Activated CD4-positive, alpha-beta T cell treated with anti-CD3 and anti-CD28 coated beads for 4 hours (primary cell): ENCODE measurements at regions not wholly inside any gene's neighbourhood (a gene's known extent, or its start where the extent isn't known, plus 50 kb on each side); places are given as distances from the start of the nearest gene placed in this dataset.

Experiments used
- DNase-seq, 2 donors: peaks; one replicate each; pipeline ENCODE4 v3.0.0-alpha.2; 2020

DNA sequence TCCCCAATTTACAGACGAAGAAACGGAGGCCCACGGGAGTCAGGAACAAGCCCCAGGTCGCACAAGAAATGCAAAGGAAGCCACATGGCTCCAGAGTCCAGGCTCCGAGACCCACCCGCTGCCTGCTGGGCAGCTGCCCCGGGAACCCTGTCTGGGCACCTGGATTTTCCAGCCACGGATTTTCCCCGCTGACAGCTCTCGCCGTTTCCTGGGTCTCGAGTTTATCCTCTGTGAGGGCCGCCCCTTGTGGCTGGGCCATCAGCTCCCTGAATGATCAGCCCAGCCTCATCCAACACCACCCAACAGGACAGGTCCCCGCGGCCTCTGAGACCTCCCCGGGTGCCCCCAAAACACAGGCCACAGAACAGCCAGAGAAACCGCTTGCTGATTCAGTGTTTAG lies 189.7 kb downstream of the BRD1 start:
- DNase-seq, result no peak

DNA sequence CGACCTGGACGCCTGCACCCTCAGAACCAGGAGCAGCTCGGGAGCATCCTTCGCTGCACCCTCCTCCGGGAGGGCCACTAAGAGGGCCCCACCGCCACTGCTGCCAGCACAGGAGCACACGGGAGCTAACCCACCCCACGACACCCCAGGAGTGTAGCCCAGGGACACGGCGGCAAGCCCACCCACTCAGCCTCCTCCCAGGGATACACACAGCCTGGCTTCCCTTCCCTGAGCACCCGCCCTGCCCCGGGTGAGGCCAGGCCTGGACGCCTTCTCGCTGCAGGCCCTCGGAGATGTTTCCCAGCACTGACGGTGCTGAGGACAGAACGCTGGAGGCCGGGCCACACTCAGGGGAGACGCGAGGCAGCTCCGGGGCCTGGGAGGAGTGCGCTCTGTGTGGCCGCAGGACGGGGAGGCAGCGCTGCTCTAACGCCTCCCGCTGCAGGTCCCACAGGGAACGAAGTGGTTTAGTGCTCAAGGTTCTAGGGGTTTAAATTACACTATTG lies 190.4 kb downstream of the BRD1 start:
- no peak for DNase-seq

- no peak for DNase-seq
These were observed 191.0 kb downstream of the BRD1 start for GRCh38 chr22:49636649-49637048.

DNA sequence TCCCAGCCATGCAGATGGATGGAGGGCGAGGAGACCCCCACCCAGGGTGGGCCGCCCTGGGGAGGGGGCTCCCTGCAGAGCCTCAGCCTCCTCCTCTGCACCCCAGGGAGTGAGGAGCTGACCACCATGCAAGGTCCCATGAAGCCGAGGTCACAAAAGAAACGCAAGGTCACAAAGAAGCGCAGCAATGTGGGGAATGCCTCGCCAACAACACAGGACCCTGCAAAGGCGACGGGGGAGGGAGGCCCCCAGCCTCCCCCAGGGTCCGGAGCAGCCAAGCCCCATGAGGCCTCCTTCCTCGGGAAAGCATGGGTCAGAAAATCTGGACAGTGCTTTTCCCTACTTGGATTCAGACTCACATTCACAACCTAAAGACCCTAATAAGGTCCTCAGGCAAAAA lies 191.5 kb downstream of the BRD1 start:
- DNase-seq, result no peak

DNA sequence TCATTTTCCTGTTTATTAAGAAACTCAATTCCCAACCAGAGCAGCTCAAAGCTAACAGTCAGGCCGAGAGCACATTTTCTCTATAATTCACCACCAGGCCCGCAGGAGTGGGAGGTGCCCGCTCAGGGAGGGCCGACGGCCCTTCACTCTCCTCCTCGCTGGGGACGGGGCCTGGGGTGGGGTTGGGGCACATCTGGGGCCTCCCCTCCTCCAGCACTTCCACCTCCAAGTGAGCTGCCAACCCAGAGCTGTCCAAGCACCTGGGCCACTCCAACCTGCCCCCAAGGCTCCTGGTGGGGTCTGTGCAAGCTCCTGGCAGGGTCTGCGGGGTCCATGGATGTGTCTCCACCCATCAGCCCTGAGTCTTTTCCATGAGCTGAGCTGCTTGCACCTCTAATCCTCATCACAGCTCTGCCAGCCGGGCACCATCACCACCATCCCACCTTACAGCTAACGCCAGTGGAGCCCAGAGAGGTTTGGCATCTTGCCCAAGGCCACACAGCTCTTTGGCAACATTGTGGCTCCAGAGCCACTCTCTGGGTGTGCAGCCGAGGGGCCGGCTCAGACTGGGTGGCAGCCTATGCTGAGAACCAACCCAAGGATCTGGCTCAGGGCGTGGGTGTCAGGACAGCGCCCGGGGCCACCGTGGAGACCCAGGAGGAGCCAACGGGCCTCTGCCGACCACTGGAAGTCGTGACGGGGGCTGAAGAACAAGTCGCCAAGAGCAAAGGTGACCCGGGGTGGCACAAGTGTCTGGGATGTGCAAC lies 193.5 kb downstream of the BRD1 start:
- no peak for DNase-seq

DNA sequence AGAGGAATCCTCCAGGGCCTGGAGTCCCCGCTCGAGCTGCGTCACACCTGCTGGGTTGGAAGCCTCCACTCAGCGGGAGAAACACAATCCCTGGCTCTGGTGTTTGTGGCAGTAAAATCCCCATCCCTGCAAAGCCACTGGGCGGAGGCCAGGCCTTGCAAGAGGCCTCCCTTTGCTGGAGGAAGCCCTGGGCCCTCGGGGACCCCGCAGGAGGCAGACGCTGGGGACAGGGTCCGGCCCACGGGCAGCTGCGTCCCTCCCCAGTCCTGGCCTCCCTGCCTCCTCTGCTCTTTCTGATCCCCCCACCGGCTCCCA lies 194.7 kb downstream of the BRD1 start:
- DNase-seq, result no peak

- no peak for DNase-seq
These were observed 195.3 kb downstream of the BRD1 start for GRCh38 chr22:49632199-49633009.

GRCh38 chr22:49630448-49630946 lies 197.2 kb downstream of the BRD1 start:
- DNase-seq, result no peak

GRCh38 chr22:49629586-49630447 lies 197.9 kb downstream of the BRD1 start:
- no peak for DNase-seq

- DNase-seq, result no peak
These were observed 198.5 kb downstream of the BRD1 start for GRCh38 chr22:49629261-49629570.

GRCh38 chr22:49628391-49629260 lies 199.0 kb downstream of the BRD1 start:
- no peak for DNase-seq

DNA sequence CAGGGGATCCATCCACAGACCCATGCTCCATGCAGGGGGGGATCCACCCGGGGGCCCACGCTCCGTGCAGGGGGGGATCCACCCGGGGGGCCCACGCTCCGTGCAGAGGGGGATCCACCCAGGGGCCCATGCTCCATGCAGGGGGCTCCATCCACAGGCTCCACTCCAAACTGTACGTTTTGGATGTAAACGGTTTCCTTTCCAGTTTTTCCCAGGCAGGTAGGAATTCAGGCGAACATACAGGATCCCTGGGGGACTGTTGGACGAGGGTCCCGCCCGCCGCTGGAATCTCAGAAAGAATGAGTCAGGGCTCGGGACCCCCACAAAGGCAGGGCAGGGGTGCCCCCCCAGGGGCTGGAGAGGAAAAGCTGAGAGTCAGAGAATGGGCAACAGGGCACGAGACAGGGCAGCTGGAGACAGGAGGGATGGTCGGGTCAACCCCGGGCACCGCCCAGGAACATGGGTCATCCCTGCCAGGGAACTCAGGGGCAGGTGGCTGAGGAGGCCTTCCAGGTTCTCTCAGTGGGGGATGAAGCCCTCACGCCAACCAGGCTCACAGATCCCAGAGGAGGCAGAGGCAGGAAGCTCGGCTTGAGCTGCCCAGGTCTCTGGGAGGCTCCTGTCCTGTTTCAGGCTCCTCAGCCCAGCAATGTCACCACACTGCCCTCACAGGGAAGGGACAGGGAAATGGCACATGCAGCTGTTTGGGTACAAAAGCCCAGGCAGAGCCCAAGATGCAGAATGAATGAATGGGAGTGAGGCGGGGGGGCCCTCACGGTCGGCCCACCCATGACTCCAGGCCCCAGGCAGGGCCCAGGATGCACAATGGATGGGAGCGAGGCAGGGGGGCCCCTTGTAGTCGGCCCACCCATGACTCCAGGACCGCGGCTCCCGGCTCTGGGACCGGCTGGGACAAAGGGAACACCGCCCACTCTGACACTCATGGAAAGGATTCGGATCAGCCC lies 200.2 kb downstream of the BRD1 start:
- DNase-seq, result no peak

DNA sequence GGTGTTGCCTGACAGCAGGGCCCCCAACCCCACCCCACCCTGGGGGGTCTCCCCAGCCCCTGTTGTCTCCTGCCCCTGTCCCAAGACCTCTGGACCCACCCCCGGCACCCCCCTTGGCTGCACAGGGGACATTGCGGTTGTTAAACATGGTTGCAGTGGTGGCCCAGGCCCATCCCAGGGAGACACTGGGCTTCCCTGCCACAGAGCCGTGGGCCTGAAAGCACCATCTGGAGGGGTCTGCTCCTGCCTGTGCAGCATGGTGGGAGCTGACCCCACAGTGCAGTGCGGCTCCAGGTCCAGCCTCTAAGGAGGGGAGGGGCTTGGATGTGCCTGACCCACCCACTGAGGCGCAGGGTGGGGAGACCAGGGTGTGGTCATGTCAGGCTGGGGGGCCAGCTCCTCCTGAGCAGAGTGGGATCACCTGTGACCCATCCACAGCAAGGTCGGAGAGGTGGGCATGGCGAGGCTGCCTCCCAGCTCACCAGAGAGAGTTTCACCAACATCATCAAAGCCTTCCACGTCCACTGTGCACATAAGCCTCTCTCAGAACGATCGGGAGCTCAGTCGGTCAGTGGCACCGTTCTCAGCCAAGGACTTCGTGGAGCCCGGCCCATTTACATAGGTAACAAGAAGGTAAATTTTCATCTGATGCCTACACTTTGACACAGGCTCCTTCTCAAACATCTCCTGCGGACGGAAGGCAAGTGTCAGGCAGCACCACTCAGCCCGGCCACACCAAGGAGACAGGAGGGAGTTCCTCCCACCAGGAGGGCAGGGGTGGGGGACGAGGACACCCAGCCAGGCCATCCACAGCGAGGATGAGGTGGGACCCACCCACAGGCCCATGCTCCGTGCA lies 201.1 kb downstream of the BRD1 start:
- DNase-seq, result no peak

DNA sequence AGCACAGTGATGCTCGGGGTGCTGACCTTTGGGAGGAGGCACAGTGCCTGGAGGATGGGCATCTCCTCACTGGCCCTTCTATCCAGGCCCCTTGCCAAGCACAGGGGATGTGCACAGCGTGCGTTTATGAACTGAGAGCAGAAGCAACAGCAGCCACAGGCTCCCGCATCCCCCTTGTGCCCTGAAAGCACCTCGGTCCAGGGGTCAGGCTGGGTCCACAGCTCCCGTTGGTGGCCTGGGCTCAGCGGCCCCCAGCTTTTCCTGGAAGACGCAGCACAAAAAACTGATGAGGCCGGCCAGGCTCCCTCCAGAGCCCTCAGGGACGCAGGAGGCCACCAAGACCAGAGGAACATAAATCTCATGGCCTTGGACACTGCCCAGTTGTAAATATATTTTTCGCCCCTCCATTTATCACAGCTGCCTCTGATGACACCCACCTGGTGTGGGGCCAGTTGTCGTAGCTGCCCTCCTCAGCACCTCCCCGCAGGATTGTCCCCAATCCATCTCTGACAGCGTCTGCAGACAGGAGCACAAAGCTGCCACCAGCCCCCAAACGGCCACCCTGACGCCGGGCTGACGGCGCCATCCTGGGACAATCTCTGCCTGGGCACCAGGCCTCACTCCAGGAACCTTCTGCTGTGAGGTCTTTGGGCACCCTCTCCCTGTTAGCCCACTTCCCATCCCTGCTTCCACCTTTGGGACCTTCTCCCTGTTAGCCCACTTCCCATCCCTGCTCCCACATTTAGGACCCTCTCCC lies 203.1 kb downstream of the BRD1 start:
- DNase-seq, result no peak

GRCh38 chr22:49623715-49624114 lies 204.0 kb downstream of the BRD1 start:
- DNase-seq, result no peak

GRCh38 chr22:49623176-49623575 lies 204.5 kb downstream of the BRD1 start:
- DNase-seq, result no peak

GRCh38 chr22:49622241-49623105 lies 205.2 kb downstream of the BRD1 start:
- DNase-seq, result no peak

DNA sequence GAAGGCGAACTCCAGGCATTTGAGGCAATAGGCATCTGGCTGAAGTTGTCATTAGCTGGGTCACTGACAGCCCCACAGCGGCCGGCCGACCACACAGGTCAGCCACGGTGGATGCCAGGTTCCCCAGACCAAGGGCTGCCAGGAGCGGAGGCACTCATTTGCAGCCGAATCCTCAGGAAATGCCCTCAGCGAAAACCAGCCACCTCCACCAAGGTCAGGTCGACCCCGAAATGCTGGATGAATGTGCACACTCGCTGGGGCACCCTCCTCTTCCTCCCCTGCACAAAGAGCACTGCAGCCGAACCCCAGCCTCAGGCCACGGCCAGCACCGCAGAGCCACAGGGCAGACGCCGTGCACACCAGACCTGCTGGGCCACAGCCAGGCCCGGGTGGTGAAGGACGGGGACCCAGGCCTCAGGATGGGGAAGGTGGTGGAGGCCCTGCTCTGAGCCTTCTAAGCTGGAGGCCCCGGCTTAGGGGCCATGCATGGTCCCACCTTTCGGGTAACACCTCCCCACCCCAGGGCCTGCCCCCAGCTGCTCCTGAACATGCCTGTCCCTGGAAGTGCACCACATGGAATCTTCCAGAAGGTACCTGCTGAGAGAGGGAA lies 206.0 kb downstream of the BRD1 start:
- DNase-seq, result no peak
